ENCODE measurements at regions not wholly inside any gene's neighbourhood (a gene's known extent, or its start where the extent isn't known, plus 50 kb on each side); places are given as distances from the start of the nearest gene placed in this dataset.

- Histone ChIP-seq H3K4me1 (ENCODE audit: control insufficient read depth, insufficient read depth, low read length) (no peaks in the 10 kb centered on the region; the same call in 1 of the 2 replicates), H3K27ac (ENCODE audit: insufficient read depth, low read length) (no peak overlapping the region), H3K4me3 (ENCODE audit: insufficient read depth, low read depth, low read length) (no peak overlapping the region), H3K4ac (ENCODE audit: low read depth, low read length) (no peak overlapping the region), H4K8ac (ENCODE audit: low read depth in 2 of 2, low read length in 2 of 2) (no peak overlapping the region), H3K9ac (ENCODE audit: low read depth, low read length) (no peak overlapping the region), H3K4me2 (ENCODE audit: low read depth, low read length) (no peak overlapping the region), H3K9me3 (ENCODE audit: control insufficient read depth, insufficient read depth, low read length) (no peaks in the 10 kb centered on the region), H3K9me1 (ENCODE audit: insufficient read depth, low read length) (peaks cover 6% of the 10 kb centered on the region), H3K14ac (replicated peaks; ENCODE audit: low read depth, low read length) (no peak overlapping the region), H2AFZ (replicated peaks; ENCODE audit: low read length, poor library complexity) (no peak overlapping the region), H2BK5ac (ENCODE audit: low read depth, low read length, poor library complexity, severe bottlenecking) (no peak overlapping the region), H2AK9ac (replicated peaks; ENCODE audit: low read depth, low read length, poor library complexity) (no peak overlapping the region), H4K20me1 (ENCODE audit: insufficient read depth, low read length) (no peaks in the 10 kb centered on the region), H2BK15ac (ENCODE audit: low read depth, low read length) (no peak overlapping the region), H2BK20ac (ENCODE audit: low read depth, low read length) (no peak overlapping the region), H2AK5ac (ENCODE audit: low read depth, low read length) (no peak overlapping the region), H4K91ac (ENCODE audit: insufficient read depth, low read depth, low read length) (no peak overlapping the region), H3K18ac (ENCODE audit: low read depth, low read length) (no peak overlapping the region), H4K5ac (ENCODE audit: low read depth, low read length) (no peak overlapping the region), H3K23ac (ENCODE audit: low read depth, low read length) (no peak overlapping the region), H3K56ac (ENCODE audit: extremely low read depth, insufficient read depth, low read length) (no peak overlapping the region), H2BK120ac (ENCODE audit: low read depth, low read length) (no peak overlapping the region), H3K36me3 (ENCODE audit: control insufficient read depth, insufficient read depth, low read length) (no peaks in the 10 kb centered on the region), H3K27me3 (ENCODE audit: control insufficient read depth, insufficient read depth, low read length) (no peaks in the 10 kb centered on the region), H3K79me1 (ENCODE audit: low read depth in 1 of 2, low read length in 2 of 2) (no peaks in the 10 kb centered on the region)
- no TSS peak for BruUV-seq (replicated peaks)
- dilution Hi-C loops (cut with HindIII; ENCODE audit: low sequenced_read_pairs, unreplicated experiment) (no loop called here), intact Hi-C loops (cut with micrococcal nuclease) (no loop called here), in situ Hi-C loops (cut with MboI; ENCODE audit: low sequenced_read_pairs) (no loop called here)
- no peak for DNase-seq
- WGBS, 2 experiments (ENCODE audit: extremely low coverage in 2 of 2, insufficient read length in 1 of 2) = no CpG with 5 or more reads among the region's 2 CpGs
- TF ChIP-seq MAZ (IDR thresholded peaks at IDR 0.05; ENCODE audit: borderline replicate concordance, low read depth, low read length) (no peak), POLR2A (IDR thresholded peaks at IDR 0.05; ENCODE audit: low read depth, low read length) (no peak), USF2 (IDR thresholded peaks at IDR 0.05; ENCODE audit: low read depth, low read length) (no peak), CHD1 (IDR thresholded peaks at IDR 0.05; ENCODE audit: low read depth, low read length) (no peak), BHLHE40 (IDR thresholded peaks at IDR 0.05; ENCODE audit: low read depth, low read length) (no peak), MXI1 (IDR thresholded peaks at IDR 0.05; ENCODE audit: borderline replicate concordance, low read depth, low read length) (no peak), RAD21 (IDR thresholded peaks at IDR 0.05; ENCODE audit: low read length) (no peak), ELK1 (IDR thresholded peaks at IDR 0.05; ENCODE audit: borderline replicate concordance, low read depth, low read length) (no peak), CEBPB (IDR thresholded peaks at IDR 0.05; ENCODE audit: low read depth, low read length) (no peak), MAFK (IDR thresholded peaks at IDR 0.05; ENCODE audit: low read depth, low read length) (no peak), SMC3 (IDR thresholded peaks at IDR 0.05; ENCODE audit: low read depth, low read length) (no peak), RCOR1 (IDR thresholded peaks at IDR 0.05; ENCODE audit: insufficient replicate concordance, low read length) (no peak), CTCF (conservative IDR thresholded peaks at IDR 0.05; ENCODE audit: low read depth, low read length) (no peak), RFX5 (IDR thresholded peaks at IDR 0.05; ENCODE audit: low read depth, low read length) (no peak)
- ChIA-PET CTCF (no interaction called here), POLR2A (ENCODE audit: unreplicated experiment) (no interaction called here)
- no peak for ATAC-seq (ENCODE audit: low read depth)
Observed at GRCh38 chr12:76232013-76232412, 116.2 kb downstream of the BBS10 start.
